NCI-H2227 treated with DMSO at 0.1 percent for 48 hours (cell line): ENCODE measurements at regions not wholly inside any gene's neighbourhood (a gene's known extent, or its start where the extent isn't known, plus 50 kb on each side); places are given as distances from the start of the nearest gene placed in this dataset.
A peak's percentile ranks its signal among the peaks of the same experiment; 100 is the strongest.
"Not testable (repeated sequence)": the region's sequence is repeated elsewhere in the genome, so short reads cannot be mapped to it uniquely, and the experiment has no call there.

ENCODE experiments used
- DNase-seq: peaks from one replicate; lab custom pipeline; 2025; lab: John Stamatoyannopoulos, UW

DNA sequence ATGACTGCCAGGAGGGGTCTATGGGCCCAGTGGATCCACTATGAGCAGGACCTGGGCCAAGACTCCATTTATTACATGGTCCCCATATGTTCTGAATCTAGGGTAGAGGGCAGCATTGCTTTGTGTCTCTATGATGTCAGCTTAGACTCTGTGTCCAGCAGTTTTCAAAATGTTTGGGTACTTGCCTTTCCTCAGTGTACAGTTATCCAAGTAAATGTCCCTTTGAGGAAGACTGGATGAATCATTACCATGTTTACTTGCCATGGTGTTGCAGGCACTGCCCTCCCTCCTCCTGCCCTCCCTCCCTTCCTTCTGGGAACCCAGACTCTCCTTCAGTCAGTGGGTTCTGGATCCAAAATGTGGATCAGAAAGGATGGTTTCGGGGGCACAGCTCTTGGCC, 108.6 kb downstream of the NRN1 start:
- DNase-seq, result no peak

DNA sequence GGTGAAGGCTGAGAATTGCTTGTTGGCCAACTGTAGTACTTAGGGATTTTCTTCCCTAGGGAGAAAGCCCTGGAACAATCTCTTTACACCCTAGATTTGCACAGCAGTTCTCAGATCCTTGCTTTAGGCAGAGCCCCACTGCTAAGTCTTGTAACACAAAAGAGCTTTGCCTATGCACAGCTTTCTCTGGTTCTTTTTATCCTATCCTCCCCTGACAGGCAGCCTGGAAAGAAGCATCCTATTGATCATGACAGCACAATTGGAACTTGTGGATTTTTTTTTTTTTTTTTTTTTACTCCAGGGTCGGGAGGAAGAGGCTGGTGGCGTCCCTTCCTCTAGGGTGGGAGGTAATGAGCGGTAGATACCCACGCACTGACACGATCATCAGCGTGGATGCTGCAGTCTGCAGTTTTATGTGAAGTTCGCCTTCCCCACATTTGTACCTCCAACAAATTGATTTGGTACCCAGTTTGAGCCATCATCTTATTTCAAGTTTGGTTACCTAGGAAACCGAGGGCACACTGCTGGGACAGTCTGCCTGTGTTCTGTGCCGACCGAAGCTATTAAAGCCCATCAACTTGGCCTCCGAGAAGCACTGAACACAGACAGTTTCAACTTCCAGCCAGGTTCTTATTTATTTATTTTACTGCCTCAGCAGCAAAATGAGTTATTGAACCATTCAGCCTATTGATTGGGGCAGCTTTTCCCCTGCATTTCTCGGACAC, 110.1 kb downstream of the NRN1 start:
- DNase-seq, result no peak

DNA sequence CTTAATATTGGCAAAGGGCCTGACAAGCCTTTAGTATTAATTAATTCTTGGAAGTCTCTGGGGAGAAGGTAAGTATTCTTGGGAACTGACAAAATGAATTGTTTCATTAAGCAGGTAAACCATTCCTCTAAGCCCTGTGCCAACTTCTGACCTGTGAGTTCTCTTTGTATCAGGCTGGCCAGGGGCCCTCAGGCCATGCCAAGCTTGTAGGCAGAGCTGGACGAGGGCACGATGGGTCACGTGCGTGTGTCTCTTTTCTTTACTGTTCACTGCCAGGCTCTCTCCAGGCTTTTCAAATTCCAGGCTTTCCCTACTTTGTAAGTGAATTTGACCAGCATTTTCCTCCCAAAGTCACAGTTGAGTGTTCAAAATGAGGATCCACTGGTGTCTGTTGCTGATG, 112.4 kb downstream of the NRN1 start:
- DNase-seq, result no peak

DNA sequence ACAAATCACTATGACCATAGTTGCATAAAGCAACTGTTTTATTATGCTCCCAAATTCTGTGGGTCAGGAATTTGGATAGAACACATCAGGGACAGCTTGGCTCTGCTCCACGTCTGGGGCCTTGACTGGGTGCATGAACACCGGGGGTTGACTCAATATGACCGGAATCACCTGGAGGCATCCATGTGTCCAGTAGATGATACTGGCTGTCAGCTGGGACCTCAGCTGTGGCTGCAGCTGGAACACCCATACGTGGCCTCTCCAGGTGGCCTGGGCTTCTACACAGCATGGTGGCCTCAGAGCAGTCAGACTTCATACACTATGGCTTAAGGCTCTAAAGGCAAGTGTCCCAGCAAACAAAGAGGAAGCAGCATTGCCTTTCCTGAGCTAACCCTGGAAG, 113.4 kb downstream of the NRN1 start:
- no peak for DNase-seq

DNA sequence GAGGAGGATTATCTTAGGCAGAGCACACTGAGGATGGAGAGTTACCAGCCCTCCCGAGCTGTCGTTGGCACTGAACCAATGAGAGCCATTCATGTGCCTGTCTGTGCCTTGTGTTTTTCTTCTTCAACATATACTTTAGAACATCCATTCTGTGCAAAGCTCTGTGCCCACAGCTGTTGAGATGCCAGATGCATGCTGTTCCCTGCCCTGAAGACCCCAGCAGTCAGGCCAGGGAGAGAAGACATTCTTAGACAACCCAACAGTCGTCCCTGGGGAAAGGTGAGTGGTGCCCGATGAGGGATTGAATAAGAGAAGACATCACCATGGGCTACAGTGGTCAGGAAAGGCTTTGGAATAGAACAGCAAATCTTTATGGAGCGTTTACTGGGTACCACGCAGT, 114.1 kb downstream of the NRN1 start:
- DNase-seq, result no peak

DNA sequence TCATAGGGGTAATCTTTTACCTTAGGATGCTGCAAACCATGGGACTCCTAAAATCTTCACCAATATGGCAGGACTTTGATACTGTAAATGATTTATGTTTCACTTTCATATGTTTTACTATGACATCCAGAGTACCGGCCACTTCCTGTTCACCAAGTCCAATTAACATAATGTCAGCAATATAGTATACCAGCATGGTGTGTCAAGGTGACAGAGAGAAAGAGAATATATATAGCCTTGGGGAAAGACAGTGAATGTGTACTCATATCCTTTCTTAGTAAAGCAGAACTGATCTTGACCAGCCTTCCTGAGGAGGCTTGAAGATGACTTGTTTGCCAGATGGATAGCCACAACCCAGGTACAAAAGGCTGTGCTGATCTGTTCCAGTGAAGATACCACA, 127.9 kb downstream of the NRN1 start:
- no peak for DNase-seq

DNA sequence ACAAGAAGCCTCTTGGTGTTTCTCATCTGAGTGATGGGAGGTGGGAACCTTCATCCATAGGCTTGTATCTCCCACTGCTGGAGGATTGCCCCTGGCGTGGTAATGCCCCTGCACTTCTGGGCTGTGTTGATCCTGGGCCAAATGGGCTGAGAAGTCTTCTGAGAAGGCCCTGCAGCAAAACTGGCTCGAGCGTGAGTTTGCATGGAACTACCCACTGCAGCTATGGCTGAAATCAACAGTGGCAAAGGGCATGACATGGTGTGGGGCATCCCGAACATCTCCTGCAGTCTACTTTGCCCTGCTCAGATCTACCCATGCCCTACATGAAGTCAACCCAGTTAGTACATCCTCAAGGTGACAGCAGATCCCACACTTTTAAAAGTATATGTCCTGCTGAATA, 130.6 kb downstream of the NRN1 start:
- DNase-seq, result no peak

DNA sequence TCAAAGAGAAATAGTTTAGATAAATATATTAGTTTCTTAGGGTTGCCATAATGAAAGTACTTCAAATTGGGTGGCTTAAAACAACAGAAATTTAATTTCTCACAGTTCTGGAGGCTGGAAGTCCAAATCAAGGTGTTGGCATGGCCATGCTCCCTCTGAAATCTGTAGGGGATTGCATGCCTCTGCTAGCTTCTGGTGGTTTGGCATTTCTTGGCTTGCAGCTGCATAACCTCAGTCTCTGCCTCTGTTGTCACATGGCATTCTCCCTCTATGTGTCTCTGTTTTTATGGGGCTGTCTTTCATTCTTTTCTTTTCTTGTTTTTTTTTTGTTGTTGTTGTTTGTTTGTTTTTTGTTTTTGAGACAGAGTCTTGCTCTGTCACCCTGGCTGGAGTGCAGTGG, 132.7 kb downstream of the NRN1 start:
- DNase-seq, result not testable (repeated sequence)

DNA sequence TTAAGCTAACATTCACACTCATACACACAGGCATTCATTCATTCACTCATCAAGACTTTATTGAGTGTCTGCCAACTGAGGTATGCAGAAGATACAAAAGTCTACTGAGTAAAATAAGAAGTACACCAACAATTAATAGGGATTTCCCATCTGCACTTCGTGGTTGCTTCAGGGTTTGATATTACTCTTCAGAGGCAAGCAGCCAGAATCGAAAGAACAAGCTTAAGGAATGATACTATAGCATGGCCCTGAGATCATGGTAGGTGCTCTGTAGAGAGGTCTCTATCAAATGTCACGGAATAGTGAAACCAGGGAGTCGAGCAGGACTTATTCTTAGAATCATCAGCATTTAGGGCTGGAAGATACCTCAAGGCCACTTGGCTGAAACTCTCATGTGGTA, 135.4 kb downstream of the NRN1 start:
- no peak for DNase-seq

DNA sequence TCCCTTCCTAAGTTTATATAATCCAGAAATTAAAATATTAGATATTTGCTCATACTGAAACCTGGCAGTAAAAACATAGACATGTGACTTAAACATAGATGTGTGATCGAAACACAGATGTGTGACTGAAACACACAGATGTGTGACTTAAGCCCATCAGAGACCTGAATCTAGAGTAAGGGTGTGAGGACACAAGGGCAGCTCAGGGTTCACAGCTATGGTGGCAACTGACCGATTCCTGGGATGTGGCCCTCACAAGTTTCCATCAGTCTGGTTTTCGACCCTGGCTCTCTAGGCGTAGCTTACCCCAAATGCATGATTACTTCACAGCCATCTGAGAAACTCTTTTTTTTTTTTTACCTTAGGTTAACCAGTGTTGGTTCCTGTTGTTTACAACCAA, 137.0 kb downstream of the NRN1 start:
- DNase-seq, result no peak

DNA sequence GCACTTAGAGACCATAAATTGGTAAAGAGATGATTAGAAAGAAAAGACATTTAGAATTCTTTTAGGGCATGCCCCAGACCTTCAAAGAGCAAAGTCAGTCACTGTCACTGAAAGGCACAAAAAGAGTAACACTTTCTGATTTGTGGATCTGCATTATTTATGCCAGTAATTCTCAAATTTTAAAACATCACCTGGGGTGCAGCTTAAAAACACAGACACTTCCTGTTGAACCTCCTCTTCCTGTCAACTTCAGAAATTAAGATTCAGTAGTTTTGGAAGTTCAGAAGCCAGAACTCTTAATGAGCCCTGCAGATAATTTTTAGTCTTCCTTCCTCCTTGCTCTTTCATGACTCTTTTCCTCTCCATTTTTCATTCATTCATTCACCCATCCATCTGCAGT, 137.5 kb downstream of the NRN1 start:
- DNase-seq, result no peak

DNA sequence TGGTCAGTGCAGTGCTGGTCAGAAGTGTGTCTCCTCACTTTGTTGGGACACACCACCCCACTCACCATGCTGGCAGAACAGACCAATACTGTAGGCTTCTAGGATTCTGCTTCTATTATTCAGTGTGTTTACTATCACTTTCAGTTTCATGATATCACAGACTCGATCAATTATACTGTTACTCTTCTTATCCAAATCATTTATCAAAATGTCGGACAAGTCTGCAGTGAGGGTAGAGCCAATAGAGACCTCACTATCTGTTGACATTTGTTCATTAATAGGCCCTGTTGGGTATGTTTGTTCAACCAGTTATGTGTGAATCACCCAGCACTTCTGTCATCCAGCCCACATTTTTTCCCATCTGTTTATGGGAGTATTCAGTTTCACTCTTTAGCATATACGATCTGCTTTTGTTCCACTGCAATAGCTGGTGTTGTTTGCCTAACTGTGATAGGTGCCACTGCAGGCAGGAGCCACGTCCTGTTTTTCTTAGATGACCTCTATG, 140.1 kb downstream of the NRN1 start:
- no peak for DNase-seq

DNA sequence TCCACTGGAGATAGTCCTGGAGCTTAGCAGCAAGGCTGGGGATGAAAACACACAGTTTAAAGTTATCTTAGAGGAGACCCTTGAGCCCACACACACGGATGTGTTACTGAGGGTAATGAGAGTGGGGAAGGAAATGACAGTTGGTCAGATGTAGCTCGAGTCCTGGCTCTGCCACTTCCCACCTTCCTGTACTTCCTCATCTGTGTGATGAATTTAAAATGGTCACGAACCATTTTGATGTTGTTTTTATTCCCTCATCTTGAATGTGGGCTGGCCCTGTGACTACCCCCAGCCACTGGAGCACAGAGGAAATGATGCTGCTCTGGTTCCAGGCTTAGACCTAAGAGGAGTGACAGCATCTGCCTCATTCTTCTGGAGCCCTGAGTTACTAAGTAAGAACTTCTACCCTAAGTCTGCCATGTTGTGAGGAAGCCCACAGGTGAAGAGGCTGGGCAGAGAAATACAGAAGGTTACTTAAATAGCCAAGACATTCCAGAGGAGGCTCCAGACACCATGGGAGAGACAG, 141.2 kb downstream of the NRN1 start:
- DNase-seq, result no peak

DNA sequence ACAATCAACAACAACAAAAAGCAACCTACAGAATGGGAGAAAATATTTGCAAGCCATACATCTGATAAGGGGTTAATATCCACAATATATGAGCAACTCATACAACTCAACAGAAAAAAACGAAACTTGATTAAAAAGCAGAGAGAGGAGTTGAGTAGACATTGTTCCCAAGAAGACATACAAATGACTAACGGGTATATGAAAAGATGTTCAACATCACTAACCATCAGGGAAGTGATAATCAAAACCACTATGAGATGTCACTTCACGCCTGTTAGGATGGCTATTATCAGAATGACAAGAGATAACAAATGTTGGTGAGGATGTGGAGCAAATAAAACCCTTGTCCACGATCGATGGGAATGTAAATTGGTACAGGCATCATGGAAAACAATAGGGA, 145.9 kb downstream of the NRN1 start:
- no peak for DNase-seq

DNA sequence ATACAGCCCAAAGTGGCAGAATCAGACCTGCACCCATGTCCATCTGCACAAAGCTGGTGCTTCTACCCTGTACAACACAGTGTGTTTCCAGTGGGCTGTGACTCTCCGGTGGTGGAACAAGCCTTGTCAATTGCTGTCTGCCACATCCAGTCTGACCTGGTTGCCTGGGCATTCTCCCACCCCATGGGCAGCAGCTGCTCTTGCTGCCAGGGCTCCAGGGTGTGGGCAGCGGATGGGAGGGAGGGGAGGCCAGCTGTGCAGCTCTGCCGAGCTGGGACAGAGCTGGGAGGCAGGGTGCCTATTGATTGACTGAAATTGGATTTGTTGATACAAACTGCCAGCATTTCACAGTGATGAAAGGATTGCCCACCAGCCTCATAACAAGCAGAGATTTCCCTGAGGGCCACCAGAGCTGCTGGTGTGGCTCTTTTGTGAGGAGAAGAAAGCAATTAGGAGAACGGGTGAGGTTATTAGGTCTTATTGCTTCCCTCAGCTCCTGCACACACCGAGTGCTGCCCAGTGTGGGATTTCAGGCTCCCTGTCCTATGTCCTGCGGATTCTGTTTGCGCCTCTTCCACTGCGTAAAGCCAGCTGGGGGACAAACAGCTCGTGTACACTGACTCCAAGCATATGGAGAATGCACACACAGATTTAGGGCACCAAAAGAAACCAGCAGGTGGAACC, 150.8 kb downstream of the NRN1 start:
- no peak for DNase-seq

DNA sequence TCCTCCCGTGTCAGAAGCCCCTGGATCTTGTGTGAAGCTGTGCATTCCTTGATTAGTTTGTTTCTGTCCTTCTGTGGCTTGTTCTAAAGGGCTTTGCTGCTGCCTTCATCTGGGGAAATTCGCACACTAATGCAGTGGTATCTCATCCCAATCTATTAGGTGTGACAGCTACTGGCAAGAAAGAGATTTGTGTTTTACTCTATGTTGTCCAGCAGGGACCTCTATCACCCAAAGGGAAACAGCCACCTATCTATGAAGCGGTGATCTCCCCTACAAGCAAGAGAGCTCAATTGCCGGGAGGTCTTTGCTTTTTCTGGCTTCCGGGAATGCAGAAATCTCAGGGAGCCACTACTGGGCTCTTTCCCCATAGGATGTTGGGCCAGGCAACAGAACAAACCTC, 151.8 kb downstream of the NRN1 start:
- no peak for DNase-seq

DNA sequence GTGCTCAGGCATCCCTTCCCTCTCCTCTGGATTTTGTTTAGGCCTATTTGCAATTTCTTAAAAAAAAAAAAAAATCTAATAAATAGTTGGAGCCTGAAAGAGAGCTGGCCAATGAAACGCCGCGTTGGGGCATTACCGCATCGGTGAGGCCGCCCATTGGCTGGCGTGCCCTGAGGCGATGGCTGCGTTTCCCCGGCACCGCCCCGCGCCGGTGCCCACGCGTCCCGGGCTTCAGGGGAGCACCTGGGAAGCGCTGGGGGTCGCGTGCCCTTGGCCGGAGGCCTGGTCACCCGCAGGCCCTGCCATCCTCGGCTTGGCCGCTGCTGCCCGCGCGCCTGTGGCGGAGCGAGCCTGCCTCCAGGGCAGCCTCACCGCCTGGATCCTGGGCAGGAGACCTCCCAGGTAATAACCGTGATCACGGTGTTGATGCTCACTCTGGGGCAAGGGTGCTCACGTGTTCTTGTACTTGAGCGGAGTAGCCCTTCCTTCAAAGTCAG, 155.4 kb downstream of the NRN1 start:
- peak; percentile 78 for DNase-seq

DNA sequence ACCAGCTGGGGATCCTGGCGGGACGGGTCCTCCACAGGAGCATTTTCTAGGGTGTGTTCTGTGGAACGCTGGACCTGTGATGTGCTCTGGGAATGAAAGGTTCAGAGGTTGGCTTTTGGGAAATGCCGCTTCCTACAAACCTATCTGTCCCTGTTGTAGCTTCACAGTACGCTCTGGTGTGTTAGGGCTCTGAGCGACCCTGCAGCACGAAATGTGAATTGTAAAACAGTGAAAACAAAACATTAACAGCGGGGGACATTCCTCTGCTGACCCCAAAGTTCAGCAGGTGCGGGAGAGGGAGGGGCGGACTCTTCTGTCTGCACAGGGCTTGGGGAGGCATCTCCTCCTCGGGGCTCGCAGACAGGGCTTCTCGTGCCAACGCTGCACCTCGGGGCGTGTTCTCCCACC, 155.9 kb downstream of the NRN1 start:
- no peak for DNase-seq

DNA sequence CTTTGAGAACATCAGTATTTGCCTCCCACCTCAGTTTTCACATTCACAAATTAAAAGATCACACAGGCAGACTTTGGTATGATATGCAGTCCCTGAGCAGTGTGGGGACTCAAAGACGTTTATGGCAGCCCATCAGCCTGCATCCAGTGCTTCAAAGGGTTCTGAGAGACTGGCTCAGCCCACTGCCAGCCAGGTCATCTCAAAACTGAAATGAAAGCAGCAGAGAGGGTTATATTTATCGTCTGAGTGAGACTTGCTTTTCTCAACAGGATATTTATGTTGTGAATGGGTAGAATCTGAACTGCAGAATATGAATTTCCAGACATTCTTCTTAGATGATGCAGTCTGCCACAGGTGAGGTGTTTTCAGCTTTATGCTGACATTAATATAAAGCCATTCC, 159.8 kb downstream of the NRN1 start:
- DNase-seq, result no peak

DNA sequence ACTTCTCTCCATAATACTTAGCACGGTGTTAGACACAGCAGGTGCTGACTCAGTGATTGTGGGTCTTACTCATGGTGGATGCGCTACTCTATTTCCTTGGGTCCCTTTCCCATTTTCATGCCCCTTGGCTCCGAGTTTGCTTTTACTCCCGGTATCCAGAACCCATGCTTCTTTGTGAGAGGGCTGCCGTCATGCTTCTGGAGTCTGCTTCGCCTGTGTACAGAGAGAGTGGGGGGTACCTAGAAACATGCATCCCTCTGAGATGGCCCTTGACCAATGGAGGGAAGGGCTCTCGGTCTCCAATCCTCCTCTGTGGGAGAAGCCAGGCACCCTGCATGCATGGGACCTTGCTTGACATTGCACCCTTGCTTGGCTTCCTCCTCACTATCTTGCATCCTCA, 160.4 kb downstream of the NRN1 start:
- DNase-seq, result no peak

DNA sequence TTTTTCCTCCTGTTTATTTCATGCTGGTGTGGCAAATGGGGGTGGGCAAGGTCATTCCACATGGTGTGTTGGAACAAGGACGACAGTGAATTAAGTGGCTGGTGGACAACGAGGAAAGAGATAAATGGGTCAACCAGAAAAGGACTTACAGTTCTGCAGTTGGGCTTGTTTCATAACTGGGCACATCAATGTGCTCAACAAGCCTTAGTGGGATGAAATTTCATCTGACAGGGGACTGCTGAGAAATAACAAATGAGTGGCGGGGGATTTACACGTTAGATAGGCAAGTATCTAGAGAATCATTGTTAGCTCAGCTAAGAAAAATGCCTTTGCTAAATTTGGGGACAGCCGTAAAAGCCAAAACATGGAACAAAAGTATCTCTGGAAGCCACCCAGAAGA, 163.6 kb downstream of the NRN1 start:
- DNase-seq, result no peak

DNA sequence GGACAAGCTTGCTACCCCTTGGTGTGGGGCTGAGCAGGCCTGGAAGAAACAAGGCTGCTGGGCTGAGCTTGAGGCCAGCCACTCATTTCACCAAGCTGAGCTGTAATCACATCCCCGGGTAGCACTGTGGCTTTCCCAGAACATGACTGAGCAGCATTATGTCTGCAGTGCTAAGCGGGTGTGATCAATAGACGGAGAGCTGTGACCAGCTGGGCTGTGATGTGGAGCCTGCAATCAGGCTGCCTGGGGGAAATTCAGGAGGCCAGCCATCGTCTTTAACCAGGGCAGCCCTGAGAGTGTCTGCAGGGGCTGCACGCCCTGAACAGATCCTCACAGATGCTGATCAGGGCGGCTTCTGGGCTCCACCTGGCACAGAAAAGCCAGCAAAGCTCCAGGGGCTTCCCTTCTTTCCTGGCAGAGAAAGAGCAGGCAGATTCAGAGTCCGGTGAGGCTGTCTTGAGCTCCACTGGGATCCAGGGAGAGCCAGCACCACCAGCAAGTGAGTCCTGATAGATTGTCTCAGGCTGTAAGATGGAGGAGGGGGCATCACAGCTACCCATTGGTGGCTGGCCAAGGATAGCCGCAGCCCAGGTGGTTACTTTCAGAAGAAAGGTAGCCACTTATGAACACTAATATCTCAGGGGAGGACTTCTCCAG, 165.9 kb downstream of the NRN1 start:
- DNase-seq, result no peak
